ENCODE measurements at regions not wholly inside any gene's neighbourhood (a gene's known extent, or its start where the extent isn't known, plus 50 kb on each side); places are given as distances from the start of the nearest gene placed in this dataset.
A peak's percentile ranks its signal among the peaks of the same experiment; 100 is the strongest.

DNA sequence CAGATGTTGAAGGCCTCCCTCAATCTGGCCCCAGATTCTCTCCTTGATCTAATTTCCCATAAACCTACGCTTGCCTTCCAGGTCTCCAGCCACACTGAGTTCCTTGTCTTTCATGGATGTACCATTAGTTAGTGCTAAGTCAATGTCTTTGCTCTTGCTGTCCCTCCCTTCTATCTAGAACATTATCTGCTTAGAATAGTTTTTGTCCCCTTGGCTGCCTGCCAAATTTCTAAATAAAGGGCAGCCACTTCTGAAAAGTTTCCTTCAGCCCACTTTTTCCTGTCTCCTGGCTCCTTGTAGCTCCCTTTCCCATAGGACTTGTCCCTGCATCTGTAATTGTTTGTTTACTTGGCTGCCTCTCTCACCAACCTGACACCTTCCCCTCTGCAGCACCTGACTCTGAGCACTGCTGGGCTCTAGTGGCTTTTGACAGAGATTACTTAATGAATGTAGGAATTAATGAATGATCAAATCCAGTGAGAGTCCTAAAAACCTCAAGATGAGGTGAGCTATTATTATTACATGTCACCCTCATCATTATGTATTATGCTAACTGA, 58.3 kb downstream of the CXCL12 start:
- DNase-seq (ENCODE audit: low read depth in 3 of 3) = no peak

DNA sequence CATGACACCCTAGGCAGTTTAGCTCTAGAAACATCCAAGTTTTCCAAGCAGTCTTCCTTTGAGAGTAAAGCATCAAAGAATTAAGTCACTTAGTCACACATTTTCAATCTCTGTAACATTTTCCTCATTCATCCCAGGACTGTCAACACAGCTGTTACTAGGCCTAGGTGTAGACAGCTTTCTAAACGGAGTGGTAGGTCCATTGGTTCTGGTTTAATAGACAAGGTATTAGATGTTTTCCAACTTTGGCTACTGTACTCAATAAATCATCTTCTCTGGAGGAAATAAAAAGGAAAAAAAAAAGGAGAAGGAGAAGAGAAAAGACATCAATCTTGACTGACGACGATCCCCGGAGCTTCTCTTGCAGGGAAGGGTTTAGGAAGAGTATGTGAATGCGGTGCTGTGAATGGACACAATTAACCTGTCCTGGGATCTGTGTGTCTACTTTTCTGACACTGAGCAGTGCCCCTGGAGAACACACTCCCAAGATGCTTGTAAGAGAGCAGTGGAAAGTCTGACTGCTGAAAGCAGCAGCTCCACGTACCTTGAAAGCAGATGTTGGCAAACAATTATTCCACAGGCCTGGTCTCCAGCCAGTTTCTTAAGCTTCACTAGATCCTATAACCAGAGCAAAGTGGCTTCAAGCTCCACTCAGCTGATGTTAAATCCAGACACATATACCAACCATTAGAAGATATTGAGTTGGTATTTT, 59.1 kb downstream of the CXCL12 start:
- no peak for DNase-seq (ENCODE audit: low read depth in 3 of 3)

DNA sequence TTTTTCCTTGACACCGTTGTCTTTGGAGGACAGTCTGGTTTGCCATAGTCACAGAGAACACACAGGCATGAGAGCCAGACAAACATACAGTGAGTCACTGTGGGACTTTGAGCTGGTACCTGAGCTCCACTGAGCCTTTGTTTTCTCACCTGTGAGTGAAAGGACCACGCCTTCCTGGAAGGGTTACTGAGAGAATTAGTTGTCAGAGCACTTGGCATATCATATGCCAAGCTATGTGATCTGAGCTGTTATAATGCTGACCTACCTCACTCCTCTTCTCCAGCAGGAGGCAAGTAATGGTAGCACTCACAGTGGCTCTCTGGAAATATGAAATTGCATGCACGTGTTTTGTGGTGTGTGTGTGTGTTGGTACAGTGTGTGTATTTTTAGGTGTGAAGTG, 59.7 kb downstream of the CXCL12 start:
- no peak for DNase-seq (ENCODE audit: low read depth in 3 of 3)

DNA sequence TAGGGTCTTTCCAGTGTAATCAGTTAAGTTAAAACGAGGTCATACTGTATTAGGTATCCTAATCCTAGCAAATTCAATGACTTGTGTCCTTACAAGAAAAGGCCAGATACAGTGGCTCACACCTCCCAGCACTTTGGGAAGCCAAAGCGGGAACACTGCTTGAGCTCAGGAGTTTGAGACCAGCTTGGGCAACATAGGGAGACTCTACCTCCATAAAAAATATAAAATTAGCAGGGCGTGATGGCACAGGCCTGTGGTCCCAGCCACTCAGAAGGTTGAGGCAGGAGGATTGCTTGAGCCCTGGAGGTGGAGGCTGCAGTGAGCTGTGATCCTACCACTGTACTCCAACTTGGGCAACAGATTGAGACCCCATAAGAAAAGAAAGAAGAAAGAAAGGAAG, 61.1 kb downstream of the CXCL12 start:
- DNase-seq (ENCODE audit: low read depth in 3 of 3) = no peak

DNA sequence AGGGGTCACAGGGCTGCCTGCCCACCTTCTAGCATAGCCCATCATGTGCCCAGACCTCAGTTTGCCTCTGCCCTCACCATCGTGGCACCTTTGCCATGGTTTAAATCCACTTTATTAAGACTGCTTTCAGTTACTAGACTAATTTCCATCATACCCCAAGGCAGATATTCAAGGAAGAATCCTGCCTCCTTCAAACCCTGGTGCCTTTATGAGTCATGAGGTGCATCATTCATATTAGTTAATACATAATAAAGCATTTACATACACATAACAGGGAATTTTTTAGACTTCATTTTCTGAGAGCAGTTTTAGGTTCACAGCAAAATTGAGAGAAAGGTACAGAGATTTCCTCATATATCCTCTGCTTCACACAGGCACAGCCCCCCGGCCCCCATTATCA, 62.8 kb downstream of the CXCL12 start:
- no peak for DNase-seq (ENCODE audit: low read depth in 3 of 3)

DNA sequence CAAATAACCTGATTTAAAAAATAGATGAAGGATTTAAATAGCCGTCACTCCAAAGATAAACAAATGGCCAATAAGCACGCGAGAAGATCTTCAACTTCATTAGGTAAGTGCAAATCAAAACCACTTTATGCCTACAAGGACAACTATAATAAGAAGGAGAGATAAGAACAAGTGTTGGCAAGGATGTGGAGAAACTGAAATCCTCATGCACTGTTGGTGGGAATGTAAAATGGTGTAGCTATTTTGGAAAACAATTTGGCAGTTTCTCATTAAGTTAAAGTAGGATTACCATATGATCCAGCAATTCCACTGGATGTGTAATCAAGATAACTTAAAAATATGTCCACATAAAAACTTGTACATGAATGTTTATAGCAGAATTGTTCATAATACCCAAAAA, 64.1 kb downstream of the CXCL12 start:
- no peak for DNase-seq (ENCODE audit: low read depth in 3 of 3)

GRCh38 chr10:44317856-44318255, 67.0 kb downstream of the CXCL12 start:
- DNase-seq (ENCODE audit: low read depth in 3 of 3) = no peak

DNA sequence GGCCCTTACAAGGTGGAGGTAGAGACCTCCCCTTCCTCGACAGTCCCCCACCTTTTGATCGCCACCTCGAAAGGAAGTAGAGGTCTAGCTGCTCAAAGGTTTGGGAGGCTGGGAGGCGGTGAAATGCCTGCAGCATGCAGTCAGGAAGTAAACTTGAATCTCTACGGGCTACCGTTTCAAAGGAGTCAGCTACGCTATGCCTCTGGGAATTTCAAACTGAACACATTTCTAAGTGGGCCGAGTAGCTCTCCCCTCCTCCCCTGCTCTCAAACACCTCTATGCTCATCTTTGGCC, 68.0 kb downstream of the CXCL12 start:
- DNase-seq (ENCODE audit: low read depth in 3 of 3) = no peak

GRCh38 chr10:44316187-44316921, 68.5 kb downstream of the CXCL12 start:
- DNase-seq (ENCODE audit: low read depth in 3 of 3) = peak in 2 of 3 donors; percentile 8 to 14

DNA sequence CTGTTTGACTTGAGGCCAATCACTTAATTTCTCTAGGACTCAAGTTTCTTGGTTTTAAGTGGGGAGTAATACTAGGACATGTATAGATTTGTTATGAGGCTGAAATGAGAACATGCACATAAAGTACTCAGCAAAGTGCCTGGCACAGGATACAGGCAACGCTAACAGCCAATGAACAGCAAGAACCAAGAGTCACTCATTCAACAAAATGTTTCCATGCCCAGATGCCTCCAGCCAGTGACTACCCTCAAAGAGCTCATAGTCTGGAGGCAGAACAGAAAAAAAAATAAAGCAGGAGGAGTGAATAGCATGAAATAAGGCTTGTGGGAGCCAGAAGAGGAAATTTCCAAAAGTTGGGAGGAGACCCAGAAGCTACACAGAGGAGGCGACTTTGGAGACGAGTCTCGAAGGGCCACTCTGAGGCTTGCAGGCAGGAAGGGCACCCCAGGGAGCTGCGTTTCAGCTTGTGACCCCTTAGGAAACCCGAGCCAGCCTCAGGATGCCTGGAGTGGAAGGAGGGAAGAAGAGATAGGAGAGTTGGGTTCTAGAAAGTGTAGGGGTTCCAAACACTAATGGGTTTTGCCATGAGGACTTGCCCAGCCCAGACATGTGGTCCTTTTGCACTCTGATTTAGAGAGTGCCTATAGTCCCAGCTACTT, 70.0 kb downstream of the CXCL12 start:
- DNase-seq (ENCODE audit: low read depth in 3 of 3) = no peak

GRCh38 chr10:44313761-44314165, 71.1 kb downstream of the CXCL12 start:
- no peak for DNase-seq (ENCODE audit: low read depth in 3 of 3)

DNA sequence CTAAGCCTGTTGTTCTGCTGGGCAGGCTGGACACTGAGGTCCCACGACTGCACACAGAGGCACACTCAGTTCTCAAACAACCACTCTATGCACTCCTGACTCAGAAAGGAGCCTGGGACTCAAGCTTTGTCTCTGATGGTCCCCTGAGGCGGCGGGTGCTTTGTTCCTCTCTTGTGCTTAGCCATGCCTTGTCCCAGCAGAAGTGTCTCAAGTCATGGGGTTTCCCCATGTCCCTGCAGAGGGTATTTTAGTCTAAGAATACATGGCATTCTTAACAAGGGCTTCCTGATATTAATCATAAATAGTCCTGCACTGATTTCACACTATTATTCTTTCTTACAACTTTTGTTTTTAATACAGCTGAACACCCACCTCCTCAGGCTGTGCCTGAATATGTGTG, 72.5 kb downstream of the CXCL12 start:
- no peak for DNase-seq (ENCODE audit: low read depth in 3 of 3)

DNA sequence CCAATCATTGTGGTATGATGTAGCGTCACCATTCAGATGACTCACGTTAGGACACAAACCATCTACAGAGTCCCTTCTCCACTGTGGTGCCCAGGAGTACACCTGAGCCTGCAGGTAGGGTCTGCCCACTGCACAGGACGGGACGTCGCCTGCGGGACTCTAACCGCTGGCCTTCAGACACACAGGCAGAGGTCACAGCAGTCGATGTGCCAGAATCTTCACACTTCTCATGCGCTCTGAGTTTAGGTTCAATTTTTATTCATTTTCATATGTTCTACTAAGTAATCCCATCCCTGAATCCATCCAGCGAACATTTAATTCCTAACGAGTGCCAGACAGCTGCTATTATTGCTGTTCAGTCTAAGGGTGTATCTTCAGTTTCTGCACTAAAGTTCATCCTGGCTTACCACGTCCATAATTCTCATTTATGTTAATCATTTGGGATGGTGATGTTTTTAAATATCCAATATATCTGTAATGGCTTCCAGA, 73.3 kb downstream of the CXCL12 start:
- DNase-seq (ENCODE audit: low read depth in 3 of 3) = no peak

GRCh38 chr10:44310762-44311562, 73.9 kb downstream of the CXCL12 start:
- peak; percentile 38 to 57 (median 43) for DNase-seq (ENCODE audit: low read depth in 3 of 3)

DNA sequence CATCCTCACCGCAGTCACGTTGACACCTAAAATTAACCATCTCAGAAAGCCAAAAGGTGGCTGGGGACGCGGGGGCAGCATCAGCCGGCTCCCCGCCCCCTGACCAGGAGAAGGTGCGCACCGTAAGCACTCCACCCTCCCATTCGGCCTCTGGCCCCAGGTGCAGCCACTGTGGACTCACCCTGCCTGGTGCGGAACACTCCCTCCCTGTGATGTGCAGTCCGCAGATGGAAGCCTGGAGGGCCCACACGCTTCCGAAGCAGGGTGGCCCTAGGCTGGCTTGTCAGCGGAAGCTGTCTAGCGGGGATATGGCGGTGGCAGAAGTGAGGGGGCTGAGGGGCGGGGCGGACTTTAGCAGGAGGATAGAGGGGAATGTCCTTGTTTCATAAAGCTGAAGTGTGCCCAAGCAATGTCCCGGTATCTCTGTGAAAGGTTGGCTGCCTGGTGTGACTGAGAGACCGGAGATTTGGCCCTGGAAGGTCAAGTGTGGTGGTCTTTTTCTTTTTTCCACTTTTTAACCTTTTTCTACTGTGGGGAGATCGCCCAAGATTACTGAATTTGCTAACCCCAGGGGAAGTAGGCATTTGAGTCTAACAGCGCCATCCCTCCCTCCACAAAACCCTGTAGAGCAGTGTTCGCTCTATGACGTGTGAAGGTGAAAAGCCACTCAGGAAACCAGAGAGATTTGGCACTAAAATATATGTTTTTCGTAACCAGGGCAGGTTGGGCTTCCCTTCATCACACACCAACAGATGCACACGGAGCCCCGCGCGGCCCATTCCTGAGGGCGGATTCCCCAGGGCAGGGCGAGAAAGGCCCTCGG, 74.7 kb downstream of the CXCL12 start:
- DNase-seq (ENCODE audit: low read depth in 3 of 3) = no peak

DNA sequence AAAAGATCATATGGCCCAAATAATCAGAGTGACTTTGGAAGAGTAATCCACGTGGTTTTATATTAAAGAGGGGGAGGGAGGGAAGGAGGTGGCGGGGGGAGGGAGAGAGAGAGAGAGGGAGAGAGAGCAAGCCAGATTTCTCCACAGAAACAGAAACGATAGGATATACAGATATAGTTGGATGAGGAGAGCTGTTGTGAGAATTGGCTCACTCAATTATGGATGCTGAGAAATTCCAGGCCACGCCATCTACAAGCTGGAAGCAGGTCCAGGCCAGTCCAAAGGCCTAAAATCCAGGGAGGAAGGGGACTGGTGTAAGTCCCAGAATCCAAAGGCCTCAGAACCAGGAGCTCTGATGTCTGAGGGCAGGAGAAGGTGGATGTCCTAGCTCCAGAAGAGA, 75.5 kb downstream of the CXCL12 start:
- DNase-seq (ENCODE audit: low read depth in 3 of 3) = no peak

GRCh38 chr10:44308935-44309334, 76.0 kb downstream of the CXCL12 start:
- no peak for DNase-seq (ENCODE audit: low read depth in 3 of 3)

DNA sequence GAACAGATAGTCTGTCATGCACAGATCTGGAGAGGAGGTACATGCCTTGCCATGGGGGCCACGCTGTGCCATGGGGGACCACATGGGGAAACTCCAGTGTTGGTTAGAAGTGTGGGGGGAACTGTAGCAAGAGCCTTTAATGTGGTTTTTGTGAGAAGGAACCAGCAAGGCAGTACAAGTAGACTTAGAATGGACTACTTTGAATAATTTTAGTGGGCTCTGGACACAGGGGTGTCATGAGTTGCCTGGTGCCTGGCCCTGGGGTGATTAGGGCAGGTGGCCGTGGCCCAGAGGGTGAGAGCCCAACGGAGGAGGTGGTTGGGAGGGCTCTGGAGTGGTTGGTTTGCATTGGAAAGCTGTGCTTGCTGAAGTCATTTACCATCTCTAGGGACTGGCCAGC, 77.2 kb downstream of the CXCL12 start:
- DNase-seq (ENCODE audit: low read depth in 3 of 3) = no peak

DNA sequence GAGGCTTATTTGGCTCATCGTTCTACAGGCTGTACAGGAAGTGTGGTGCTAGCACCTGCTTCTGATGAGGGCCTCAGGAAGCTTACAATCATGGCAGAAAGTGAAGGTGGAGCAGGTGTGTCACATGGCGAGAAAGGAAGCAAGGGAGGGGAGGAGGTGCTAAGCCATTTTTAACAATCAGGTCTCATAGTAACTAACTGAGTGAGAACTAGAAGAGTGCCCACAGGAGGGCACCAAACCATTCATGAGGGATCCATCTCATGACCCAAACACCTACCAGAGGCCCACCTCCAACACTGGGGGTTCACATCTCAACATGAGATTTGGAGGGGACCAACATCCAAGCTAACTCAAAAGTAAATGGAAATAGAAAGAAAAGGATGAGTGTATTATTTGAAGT, 78.1 kb downstream of the CXCL12 start:
- DNase-seq (ENCODE audit: low read depth in 3 of 3) = no peak

- no peak for DNase-seq (ENCODE audit: low read depth in 3 of 3)
Measured at GRCh38 chr10:44306147-44306710, 78.7 kb downstream of the CXCL12 start.

Measured in stimulated activated CD4-positive, alpha-beta T cell treated with anti-CD3 and anti-CD28 coated beads, TNF-alpha, amount 100 ng/mL, for 48 hours (primary cell).